H9 (cell line): ENCODE measurements at regions not wholly inside any gene's neighbourhood (a gene's known extent, or its start where the extent isn't known, plus 50 kb on each side); places are given as distances from the start of the nearest gene placed in this dataset.

ENCODE experiments used
- DNase-seq: peaks from one replicate; pipeline ENCODE4 v3.0.0-alpha.2; 2017
- H2AFZ ChIP-seq: one replicate; pipeline ENCODE4 v1.6.1; 2013; ENCODE audit warnings: mild to moderate bottlenecking, low read length, control low read depth, moderate library complexity
- H2AK5ac ChIP-seq: 2 replicates; pipeline ENCODE4 v1.6.1; 2013; ENCODE audit warnings: low read length, control low read depth, mixed read lengths; ENCODE audit not compliant: insufficient read length
- H2BK120ac ChIP-seq: one replicate; pipeline ENCODE4 v1.6.1; 2013; ENCODE audit warnings: low read depth, mild to moderate bottlenecking, low read length, control low read depth, inconsistent platforms; ENCODE audit not compliant: poor library complexity, severe bottlenecking
- H2BK12ac ChIP-seq: 2 replicates; pipeline ENCODE4 v1.6.1; 2013; ENCODE audit warnings: low read length, control low read depth, mixed read lengths, low read depth; ENCODE audit not compliant: insufficient read length
- H2BK15ac ChIP-seq: 2 replicates; pipeline ENCODE4 v1.6.1; 2013; ENCODE audit warnings: low read depth, low read length, control low read depth
- H2BK20ac ChIP-seq: one replicate; pipeline ENCODE4 v1.6.1; 2013; ENCODE audit warnings: low read depth, mild to moderate bottlenecking, low read length, control low read depth, inconsistent platforms; ENCODE audit not compliant: poor library complexity, severe bottlenecking
- H2BK5ac ChIP-seq: 2 replicates; pipeline ENCODE4 v1.6.1; 2013; ENCODE audit warnings: low read length, control low read depth, mixed read lengths; ENCODE audit not compliant: insufficient read length
- H3K14ac ChIP-seq: 2 replicates; pipeline ENCODE4 v1.6.1; 2013; ENCODE audit warnings: low read length, control low read depth; ENCODE audit not compliant: insufficient read depth
- H3K18ac ChIP-seq: 2 replicates; pipeline ENCODE4 v1.6.1; 2013; ENCODE audit warnings: low read depth, mild to moderate bottlenecking, mixed read lengths, low read length, control low read depth; ENCODE audit not compliant: insufficient read length
- H3K23ac ChIP-seq: 2 replicates; pipeline ENCODE4 v1.6.1; 2013; ENCODE audit warnings: low read length, control low read depth, mixed read lengths, low read depth; ENCODE audit not compliant: insufficient read length
- H3K23me2 ChIP-seq: 2 replicates; pipeline ENCODE4 v1.6.1; 2013; ENCODE audit warnings: low read depth, mild to moderate bottlenecking, mixed read lengths, low read length, control low read depth; ENCODE audit not compliant: insufficient read length, poor library complexity, severe bottlenecking
- H3K27ac ChIP-seq: 2 replicates; pipeline ENCODE4 v1.5.1; 2013; ENCODE audit warnings: low read length, control low read depth, mixed read lengths, low read depth; ENCODE audit not compliant: insufficient read length
- H3K27me3 ChIP-seq: 2 replicates; pipeline ENCODE4 v1.6.1; 2013; ENCODE audit warnings: low read length, control low read depth, inconsistent platforms; ENCODE audit not compliant: insufficient read depth
- H3K4ac ChIP-seq: 2 replicates; pipeline ENCODE4 v1.6.1; 2013; ENCODE audit warnings: low read depth, mild to moderate bottlenecking, control low read depth, inconsistent platforms, low read length, moderate library complexity
- H3K4me1 ChIP-seq: 2 replicates; pipeline ENCODE4 v1.6.1; 2013; ENCODE audit warnings: low read length, control low read depth, inconsistent platforms; ENCODE audit not compliant: insufficient read depth
- H3K4me2 ChIP-seq: 2 replicates; pipeline ENCODE4 v1.6.1; 2013; ENCODE audit warnings: low read length, control low read depth, mixed read lengths; ENCODE audit not compliant: insufficient read length, insufficient read depth
- H3K56ac ChIP-seq: 2 replicates; pipeline ENCODE4 v1.6.1; 2013; ENCODE audit warnings: low read depth, mild to moderate bottlenecking, mixed read lengths, low read length, control low read depth; ENCODE audit not compliant: insufficient read length
- H3K79me1 ChIP-seq: 2 replicates; pipeline ENCODE4 v1.6.1; 2013; ENCODE audit warnings: low read depth, mild to moderate bottlenecking, moderate library complexity, low read length, control low read depth, inconsistent platforms; ENCODE audit not compliant: insufficient read depth, poor library complexity, severe bottlenecking
- H3K79me2 ChIP-seq: 2 replicates; pipeline ENCODE4 v1.6.1; 2013; ENCODE audit warnings: low read length, control low read depth, inconsistent platforms; ENCODE audit not compliant: insufficient read depth
- H3K9ac ChIP-seq: 2 replicates; pipeline ENCODE4 v1.6.1; 2013; ENCODE audit warnings: low read length, control low read depth, mixed read lengths; ENCODE audit not compliant: insufficient read length; ENCODE audit errors: extremely low read depth
- H3K9me3 ChIP-seq: one replicate; pipeline ENCODE4 v1.6.1; 2013; ENCODE audit warnings: low read depth, low read length, inconsistent platforms; ENCODE audit not compliant: control insufficient read depth
- H3T11ph ChIP-seq: one replicate; pipeline ENCODE4 v1.6.1; 2013; ENCODE audit warnings: mild to moderate bottlenecking, low read length, control low read depth, inconsistent platforms
- H4K20me1 ChIP-seq: one replicate; pipeline ENCODE4 v1.6.1; 2013; ENCODE audit not compliant: control insufficient read depth, insufficient read length, insufficient read depth
- H4K5ac ChIP-seq: 2 replicates; pipeline ENCODE4 v1.6.1; 2013; ENCODE audit warnings: low read depth, mild to moderate bottlenecking, mixed read lengths, low read length, control low read depth; ENCODE audit not compliant: insufficient read length
- H4K8ac ChIP-seq: replicated peaks from 2 replicates; pipeline ENCODE4 v1.6.1; 2013; ENCODE audit warnings: low read length, control low read depth, mixed read lengths, low read depth; ENCODE audit not compliant: insufficient read length
- H4K91ac ChIP-seq: 2 replicates; pipeline ENCODE4 v1.6.1; 2013; ENCODE audit warnings: low read depth, mild to moderate bottlenecking, moderate library complexity, mixed read lengths, low read length, control low read depth; ENCODE audit not compliant: insufficient read length
- H3K27ac Mint-ChIP-seq, 3 experiments: 2 replicates in 2 of 3; 3 replicates in 1 of 3; pipeline ENCODE4 v1.8.0; 2020 to 2021; ENCODE audit warnings: mixed read lengths in 3 of 3, mild to moderate bottlenecking in 1 of 3, moderate library complexity in 1 of 3
- H3K27me3 Mint-ChIP-seq: 2 replicates; pipeline ENCODE4 v1.8.0; 2021; ENCODE audit warnings: low read depth, mild to moderate bottlenecking, moderate library complexity, mixed read lengths
- H3K36me3 Mint-ChIP-seq, 3 experiments: 2 replicates in 2 of 3; 3 replicates in 1 of 3; pipeline ENCODE4 v1.8.0; 2020 to 2021; ENCODE audit warnings: low read depth in 3 of 3, mixed read lengths in 3 of 3; ENCODE audit not compliant: insufficient read depth in 1 of 3
- H3K4me1 Mint-ChIP-seq, 2 experiments: 2 replicates each; pipeline ENCODE4 v1.8.0; 2020; ENCODE audit warnings: mixed read lengths in 2 of 2
- H3K4me3 Mint-ChIP-seq, 2 experiments: 2 replicates in 1 of 2; 3 replicates in 1 of 2; pipeline ENCODE4 v1.8.0; 2020 to 2021; ENCODE audit warnings: mild to moderate bottlenecking in 2 of 2, mixed read lengths in 2 of 2, moderate library complexity in 1 of 2
- H3K9me3 Mint-ChIP-seq, 2 experiments: 2 replicates in 1 of 2; 3 replicates in 1 of 2; pipeline ENCODE4 v1.8.0; 2020; ENCODE audit warnings: mild to moderate bottlenecking in 2 of 2, mixed read lengths in 2 of 2, moderate library complexity in 1 of 2
- CTCF ChIP-seq: fragments of 200-600 bp; sonication (generic); conservative IDR thresholded peaks from 3 replicates; pipeline ENCODE4 v1.8.0; 2021; ENCODE audit warnings: antibody characterized with exemption, mild to moderate bottlenecking
- WGBS: extraction: QIAGEN DNeasy Blood & Tissue Kit; methylation state at CpG from one replicate; pipeline ENCODE4 v1.1.7; 2013; ENCODE audit warnings: missing lambda C conversion rate, low lambda C conversion rate, mixed read lengths; ENCODE audit not compliant: insufficient read length; ENCODE audit errors: extremely low coverage; 5-methylcytosine and 5-hydroxymethylcytosine counted together

- Mint-ChIP-seq H3K27me3 (no peaks in the 10 kb centered on the region), H3K36me3 (no peaks in the 10 kb centered on the region), H3K4me1 (no peaks in the 10 kb centered on the region), H3K27ac (no peak overlapping the region), H3K4me3 (no peak overlapping the region), H3K9me3 (no peaks in the 10 kb centered on the region)
- Histone ChIP-seq H3K4me1 (no peaks in the 10 kb centered on the region), H3K9me3 (no peaks in the 10 kb centered on the region), H3K14ac (no peak overlapping the region), H3T11ph (no peak overlapping the region), H4K5ac (no peak overlapping the region), H3K27ac (no peak overlapping the region), H2AK5ac (no peak overlapping the region), H2BK20ac (no peak overlapping the region), H3K79me2 (no peaks in the 10 kb centered on the region), H2BK5ac (no peak overlapping the region), H2BK15ac (no peak overlapping the region), H3K9ac (no peak overlapping the region), H3K4ac (no peak overlapping the region), H3K4me2 (no peak overlapping the region), H2AFZ (no peak overlapping the region), H3K79me1 (no peaks in the 10 kb centered on the region), H4K8ac (no peak overlapping the region), H2BK12ac (no peak overlapping the region), H4K20me1 (no peaks in the 10 kb centered on the region), H3K56ac (no peak overlapping the region), H4K91ac (no peak overlapping the region), H3K23ac (no peak overlapping the region), H3K27me3 (no peaks in the 10 kb centered on the region), H3K18ac (no peak overlapping the region), H3K23me2 (no peaks in the 10 kb centered on the region), H2BK120ac (no peak overlapping the region)
- no peak for TF ChIP-seq CTCF
- no CpG with 5 or more reads among the region's 2 CpGs for WGBS
- no peak for DNase-seq
Observed at GRCh38 chr2:84038866-84039265, 420.2 kb downstream of the SUCLG1 start.
